HEK293 (cell line): ENCODE measurements at regions not wholly inside any gene's neighbourhood (a gene's known extent, or its start where the extent isn't known, plus 50 kb on each side); places are given as distances from the start of the nearest gene placed in this dataset.

ENCODE experiments used
- CTCF ChIA-PET: fragments of 350-600 bp; formaldehyde crosslinking; extraction: SDS; loops from one replicate; lab custom pipeline; 2021; ENCODE audit warnings: antibody characterized with exemption; lab: Yijun Ruan, JAX
- POLR2A ChIA-PET: fragments of 300-600 bp; formaldehyde crosslinking; extraction: SDS; loops from one replicate; lab custom pipeline; 2020; ENCODE audit warnings: antibody characterized with exemption, inconsistent platforms; lab: Yijun Ruan, JAX
- H3K27ac ChIP-seq: fragments of 200-500 bp; sonication (Bioruptor generic); 2 replicates; pipeline ENCODE4 v1.5.1; 2014; ENCODE audit warnings: low read depth, low read length, control low read depth, inconsistent platforms; ENCODE audit errors: extremely low read depth
- H3K36me3 ChIP-seq, 2 experiments: fragments of 200-500 bp in 1 of 2; sonication (Bioruptor generic) in 1 of 2; 1 replicate in 1 of 2; 2 replicates in 1 of 2; pipeline ENCODE4 v1.5.1; 2014 to 2017; ENCODE audit warnings: inconsistent platforms in 2 of 2, low read length in 2 of 2; ENCODE audit not compliant: control insufficient read depth in 2 of 2, insufficient read depth in 1 of 2
- H3K4me1 ChIP-seq: fragments of 200-500 bp; sonication (Bioruptor generic); 2 replicates; pipeline ENCODE4 v1.5.1; 2014; ENCODE audit warnings: mild to moderate bottlenecking, low read length, inconsistent platforms; ENCODE audit not compliant: control insufficient read depth, insufficient read depth
- H3K4me3 ChIP-seq: 2 replicates; pipeline ENCODE4 v1.5.1; 2011; ENCODE audit warnings: low read depth, mild to moderate bottlenecking, control low read depth, low read length, moderate library complexity
- H3K9me3 ChIP-seq: fragments of 200-500 bp; sonication (Bioruptor generic); 2 replicates; pipeline ENCODE4 v1.5.1; 2014; ENCODE audit warnings: low read depth, low read length, inconsistent platforms; ENCODE audit not compliant: control insufficient read depth, insufficient read depth
- GLI2 ChIP-seq: fragments of 450-650 bp; formaldehyde crosslinking; IDR thresholded peaks from 2 replicates; pipeline ENCODE4; 2017; ENCODE audit warnings: missing biosample characterization, missing genetic modification characterization, low read depth, borderline replicate concordance
- GLIS1 ChIP-seq: fragments of 450-650 bp; formaldehyde crosslinking; IDR thresholded peaks from 2 replicates; pipeline ENCODE4 v1.5.1; 2016; ENCODE audit warnings: missing biosample characterization, missing genetic modification characterization
- HOXC10 ChIP-seq: sonication (generic); formaldehyde crosslinking; IDR thresholded peaks from 2 replicates; pipeline ENCODE4 v1.8.1; 2023; ENCODE audit warnings: mild to moderate bottlenecking, missing genetic modification reagents
- ZBTB21 ChIP-seq: fragments of 450-650 bp; formaldehyde crosslinking; IDR thresholded peaks from 2 replicates; pipeline ENCODE4 v1.5.1; 2017; ENCODE audit warnings: missing biosample characterization, missing genetic modification characterization
- ZEB2 ChIP-seq: fragments of 450-650 bp; formaldehyde crosslinking; IDR thresholded peaks from 2 replicates; pipeline ENCODE4 v1.5.1; 2016; ENCODE audit warnings: missing biosample characterization, missing genetic modification characterization
- ZNF10 ChIP-seq: fragments of 450-650 bp; formaldehyde crosslinking; IDR thresholded peaks from 2 replicates; pipeline ENCODE4 v1.5.1; 2017; ENCODE audit warnings: missing biosample characterization, missing genetic modification characterization
- ZNF114 ChIP-seq: fragments of 450-650 bp; formaldehyde crosslinking; IDR thresholded peaks from 2 replicates; pipeline ENCODE4 v1.5.0; 2017; ENCODE audit warnings: missing biosample characterization, missing genetic modification characterization
- ZNF2 ChIP-seq: fragments of 450-650 bp; formaldehyde crosslinking; IDR thresholded peaks from 2 replicates; pipeline ENCODE4 v1.5.1; 2016; ENCODE audit warnings: missing biosample characterization, missing genetic modification characterization
- ZNF292 ChIP-seq: fragments of 450-650 bp; formaldehyde crosslinking; IDR thresholded peaks from 2 replicates; pipeline ENCODE4 v1.5.1; 2016; ENCODE audit warnings: low read depth, missing biosample characterization, missing genetic modification characterization, borderline replicate concordance
- ZNF302 ChIP-seq: fragments of 450-650 bp; formaldehyde crosslinking; IDR thresholded peaks from 2 replicates; pipeline ENCODE4 v1.5.1; 2016; ENCODE audit warnings: missing biosample characterization, missing genetic modification characterization, low read depth
- ZNF311 ChIP-seq: fragments of 450-650 bp; formaldehyde crosslinking; IDR thresholded peaks from 2 replicates; pipeline ENCODE4 v1.5.1; 2017; ENCODE audit warnings: missing biosample characterization, missing genetic modification characterization, borderline replicate concordance
- ZNF521 ChIP-seq: fragments of 450-650 bp; formaldehyde crosslinking; IDR thresholded peaks from 2 replicates; pipeline ENCODE4 v1.5.1; 2017; ENCODE audit warnings: missing biosample characterization, mild to moderate bottlenecking, missing genetic modification characterization
- ZNF621 ChIP-seq: fragments of 450-650 bp; formaldehyde crosslinking; IDR thresholded peaks from 2 replicates; pipeline ENCODE4 v1.5.1; 2017; ENCODE audit warnings: missing biosample characterization, missing genetic modification characterization
- ZNF654 ChIP-seq: fragments of 450-650 bp; formaldehyde crosslinking; IDR thresholded peaks from 2 replicates; pipeline ENCODE4 v1.5.1; 2016; ENCODE audit warnings: low read depth, missing biosample characterization, missing genetic modification characterization
- ZNF677 ChIP-seq: fragments of 450-650 bp; IDR thresholded peaks from 2 replicates; pipeline ENCODE4 v1.5.0; 2018; ENCODE audit warnings: missing biosample characterization, mild to moderate bottlenecking, missing genetic modification characterization, moderate library complexity
- ZNF792 ChIP-seq: fragments of 450-650 bp; formaldehyde crosslinking; IDR thresholded peaks from 2 replicates; pipeline ENCODE4 v1.5.1; 2016; ENCODE audit warnings: missing biosample characterization, missing genetic modification characterization
- TF ChIP-seq, protein P1 (sequence below): fragments of 450-650 bp; formaldehyde crosslinking; IDR thresholded peaks from 2 replicates; pipeline ENCODE4 v1.5.1; 2016; ENCODE audit warnings: missing biosample characterization, missing genetic modification characterization
- TF ChIP-seq, protein P2 (sequence below): fragments of 450-650 bp; formaldehyde crosslinking; IDR thresholded peaks from 2 replicates; pipeline ENCODE4 v1.5.1; 2017; ENCODE audit warnings: missing biosample characterization, missing genetic modification characterization
- TF ChIP-seq, protein P3 (sequence below): fragments of 450-650 bp; formaldehyde crosslinking; IDR thresholded peaks from 2 replicates; pipeline ENCODE4 v1.5.1; 2016; ENCODE audit warnings: missing biosample characterization, missing genetic modification characterization
- TF ChIP-seq, protein P4 (sequence below): fragments of 450-650 bp; formaldehyde crosslinking; IDR thresholded peaks from 2 replicates; pipeline ENCODE4 v1.5.1; 2017; ENCODE audit warnings: missing biosample characterization, missing genetic modification characterization

DNA sequence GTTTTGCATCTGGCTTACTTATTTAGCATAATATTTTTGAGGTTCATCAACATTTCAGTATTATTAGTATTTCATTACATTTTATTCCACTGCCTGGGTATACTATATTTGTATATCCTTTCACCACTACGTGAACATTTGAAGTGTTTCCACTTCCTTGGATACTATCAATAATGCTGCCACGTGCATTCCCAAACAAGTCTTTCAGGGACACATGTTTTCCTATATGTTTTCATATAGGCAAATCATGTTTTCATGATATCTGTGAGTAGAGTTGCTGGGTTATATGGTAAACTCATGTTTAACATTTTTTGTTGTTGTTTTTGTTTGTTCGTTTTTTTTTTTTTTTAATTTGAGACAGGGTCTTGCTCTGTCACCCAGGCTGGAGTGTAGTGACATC lies 380.1 kb downstream of the OMA1 start (continued):
- TF ChIP-seq ZNF292 (tag by site-specific recombination) = no peak
- TF ChIP-seq ZNF2 (tag by site-specific recombination) = no peak
- TF ChIP-seq ZNF114 (tag by site-specific recombination) = no peak
- TF ChIP-seq, all 188 proteins: peak for 0

DNA sequence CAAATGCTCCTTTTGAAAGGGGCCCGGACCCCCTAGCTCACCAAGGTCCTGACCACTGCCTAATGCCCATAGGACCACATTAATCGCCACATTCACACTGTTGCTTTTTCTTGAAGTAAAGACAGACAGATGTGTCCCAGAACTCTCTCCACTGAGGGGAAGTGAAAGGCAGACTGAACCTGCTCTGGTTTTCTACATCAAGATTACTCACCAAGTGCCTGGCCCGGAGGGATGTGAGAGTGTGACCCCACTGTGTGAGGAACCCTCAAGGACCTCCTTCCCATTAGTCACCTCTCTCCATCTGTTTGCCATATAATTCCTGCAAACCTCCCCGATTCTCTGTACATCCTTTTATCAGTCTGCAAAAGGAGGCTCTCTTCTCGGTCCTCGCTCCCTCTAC lies 381.5 kb downstream of the OMA1 start:
- Histone ChIP-seq H3K4me1 (no peaks in the 10 kb centered on the region), H3K27ac (no peak overlapping the region), H3K36me3 (no peaks in the 10 kb centered on the region), H3K4me3 (no peak overlapping the region), H3K9me3 (no peaks in the 10 kb centered on the region)
- POLR2A ChIA-PET = no interaction called here
- TF ChIP-seq ZNF521 (tag by site-specific recombination) (no peak), ZEB2 (tag by site-specific recombination) (no peak), GLI2 (tag by site-specific recombination) (no peak), ZNF654 (tag by site-specific recombination) (no peak), ZNF10 (tag by site-specific recombination) (no peak), GLIS1 (tag by site-specific recombination) (no peak), ZBTB21 (tag by site-specific recombination) (no peak), ZNF677 (no peak), ZNF302 (tag by site-specific recombination) (no peak), ZNF792 (tag by site-specific recombination) (no peak), ZNF621 (no peak), HOXC10 (CRISPR knock-in tag) (no peak), ZNF311 (tag by site-specific recombination) (no peak)
- TF ChIP-seq, protein P1, sequence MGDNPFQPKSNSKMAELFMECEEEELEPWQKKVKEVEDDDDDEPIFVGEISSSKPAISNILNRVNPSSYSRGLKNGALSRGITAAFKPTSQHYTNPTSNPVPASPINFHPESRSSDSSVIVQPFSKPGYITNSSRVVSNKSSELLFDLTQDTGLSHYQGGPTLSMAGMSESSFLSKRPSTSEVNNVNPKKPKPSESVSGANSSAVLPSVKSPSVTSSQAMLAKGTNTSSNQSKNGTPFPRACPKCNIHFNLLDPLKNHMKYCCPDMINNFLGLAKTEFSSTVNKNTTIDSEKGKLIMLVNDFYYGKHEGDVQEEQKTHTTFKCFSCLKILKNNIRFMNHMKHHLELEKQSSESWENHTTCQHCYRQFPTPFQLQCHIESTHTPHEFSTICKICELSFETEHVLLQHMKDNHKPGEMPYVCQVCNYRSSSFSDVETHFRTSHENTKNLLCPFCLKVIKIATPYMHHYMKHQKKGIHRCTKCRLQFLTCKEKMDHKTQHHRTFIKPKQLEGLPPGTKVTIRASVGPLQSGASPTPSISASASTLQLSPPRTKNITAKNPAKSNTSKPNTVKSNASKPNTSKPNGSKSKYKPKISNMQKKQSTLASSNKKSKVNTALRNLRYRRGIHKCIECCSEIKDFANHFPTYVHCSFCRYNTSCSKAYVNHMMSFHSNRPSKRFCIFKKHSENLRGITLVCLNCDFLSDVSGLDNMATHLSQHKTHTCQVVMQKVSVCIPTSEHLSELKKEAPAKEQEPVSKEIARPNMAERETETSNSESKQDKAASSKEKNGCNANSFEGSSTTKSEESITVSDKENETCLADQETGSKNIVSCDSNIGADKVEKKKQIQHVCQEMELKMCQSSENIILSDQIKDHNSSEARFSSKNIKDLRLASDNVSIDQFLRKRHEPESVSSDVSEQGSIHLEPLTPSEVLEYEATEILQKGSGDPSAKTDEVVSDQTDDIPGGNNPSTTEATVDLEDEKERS = no peak
- TF ChIP-seq, protein P2, sequence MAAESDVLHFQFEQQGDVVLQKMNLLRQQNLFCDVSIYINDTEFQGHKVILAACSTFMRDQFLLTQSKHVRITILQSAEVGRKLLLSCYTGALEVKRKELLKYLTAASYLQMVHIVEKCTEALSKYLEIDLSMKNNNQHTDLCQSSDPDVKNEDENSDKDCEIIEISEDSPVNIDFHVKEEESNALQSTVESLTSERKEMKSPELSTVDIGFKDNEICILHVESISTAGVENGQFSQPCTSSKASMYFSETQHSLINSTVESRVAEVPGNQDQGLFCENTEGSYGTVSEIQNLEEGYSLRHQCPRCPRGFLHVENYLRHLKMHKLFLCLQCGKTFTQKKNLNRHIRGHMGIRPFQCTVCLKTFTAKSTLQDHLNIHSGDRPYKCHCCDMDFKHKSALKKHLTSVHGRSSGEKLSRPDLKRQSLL (tag by site-specific recombination) = no peak
- TF ChIP-seq, protein P3, sequence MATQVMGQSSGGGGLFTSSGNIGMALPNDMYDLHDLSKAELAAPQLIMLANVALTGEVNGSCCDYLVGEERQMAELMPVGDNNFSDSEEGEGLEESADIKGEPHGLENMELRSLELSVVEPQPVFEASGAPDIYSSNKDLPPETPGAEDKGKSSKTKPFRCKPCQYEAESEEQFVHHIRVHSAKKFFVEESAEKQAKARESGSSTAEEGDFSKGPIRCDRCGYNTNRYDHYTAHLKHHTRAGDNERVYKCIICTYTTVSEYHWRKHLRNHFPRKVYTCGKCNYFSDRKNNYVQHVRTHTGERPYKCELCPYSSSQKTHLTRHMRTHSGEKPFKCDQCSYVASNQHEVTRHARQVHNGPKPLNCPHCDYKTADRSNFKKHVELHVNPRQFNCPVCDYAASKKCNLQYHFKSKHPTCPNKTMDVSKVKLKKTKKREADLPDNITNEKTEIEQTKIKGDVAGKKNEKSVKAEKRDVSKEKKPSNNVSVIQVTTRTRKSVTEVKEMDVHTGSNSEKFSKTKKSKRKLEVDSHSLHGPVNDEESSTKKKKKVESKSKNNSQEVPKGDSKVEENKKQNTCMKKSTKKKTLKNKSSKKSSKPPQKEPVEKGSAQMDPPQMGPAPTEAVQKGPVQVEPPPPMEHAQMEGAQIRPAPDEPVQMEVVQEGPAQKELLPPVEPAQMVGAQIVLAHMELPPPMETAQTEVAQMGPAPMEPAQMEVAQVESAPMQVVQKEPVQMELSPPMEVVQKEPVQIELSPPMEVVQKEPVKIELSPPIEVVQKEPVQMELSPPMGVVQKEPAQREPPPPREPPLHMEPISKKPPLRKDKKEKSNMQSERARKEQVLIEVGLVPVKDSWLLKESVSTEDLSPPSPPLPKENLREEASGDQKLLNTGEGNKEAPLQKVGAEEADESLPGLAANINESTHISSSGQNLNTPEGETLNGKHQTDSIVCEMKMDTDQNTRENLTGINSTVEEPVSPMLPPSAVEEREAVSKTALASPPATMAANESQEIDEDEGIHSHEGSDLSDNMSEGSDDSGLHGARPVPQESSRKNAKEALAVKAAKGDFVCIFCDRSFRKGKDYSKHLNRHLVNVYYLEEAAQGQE (tag by site-specific recombination) = no peak
- TF ChIP-seq, protein P4, sequence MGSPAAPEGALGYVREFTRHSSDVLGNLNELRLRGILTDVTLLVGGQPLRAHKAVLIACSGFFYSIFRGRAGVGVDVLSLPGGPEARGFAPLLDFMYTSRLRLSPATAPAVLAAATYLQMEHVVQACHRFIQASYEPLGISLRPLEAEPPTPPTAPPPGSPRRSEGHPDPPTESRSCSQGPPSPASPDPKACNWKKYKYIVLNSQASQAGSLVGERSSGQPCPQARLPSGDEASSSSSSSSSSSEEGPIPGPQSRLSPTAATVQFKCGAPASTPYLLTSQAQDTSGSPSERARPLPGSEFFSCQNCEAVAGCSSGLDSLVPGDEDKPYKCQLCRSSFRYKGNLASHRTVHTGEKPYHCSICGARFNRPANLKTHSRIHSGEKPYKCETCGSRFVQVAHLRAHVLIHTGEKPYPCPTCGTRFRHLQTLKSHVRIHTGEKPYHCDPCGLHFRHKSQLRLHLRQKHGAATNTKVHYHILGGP = no peak
- TF ChIP-seq, all 188 proteins: peak for 0
- CTCF ChIA-PET = interaction anchor here (1.2 to 5.3 kb wide), 2 partner anchors 11 to 12 kb away, joined by 3 to 50 read pairs; no protein-coding TSS in a partner anchor
